Suprapubic skin (tissue), 4 donors: ENCODE measurements at regions not wholly inside any gene's neighbourhood (a gene's known extent, or its start where the extent isn't known, plus 50 kb on each side); places are given as distances from the start of the nearest gene placed in this dataset.

ENCODE experiments used
- DNase-seq, 2 donors: peaks; one replicate each; pipeline ENCODE4 v3.0.0-alpha.2; 2019; ENCODE audit warnings: low spot score in 2 of 2
- H3K27ac ChIP-seq: fragments of 200-600 bp; sonication (generic); one replicate; pipeline ENCODE4 v1.5.1; 2019
- H3K27me3 ChIP-seq: fragments of 200-600 bp; sonication (generic); one replicate; pipeline ENCODE4 v1.5.1; 2019
- H3K36me3 ChIP-seq: fragments of 200-600 bp; sonication (generic); one replicate; pipeline ENCODE4 v1.5.1; 2019
- H3K4me1 ChIP-seq: fragments of 200-600 bp; sonication (generic); one replicate; pipeline ENCODE4 v1.5.1; 2019
- H3K4me3 ChIP-seq: fragments of 200-600 bp; sonication (generic); one replicate; pipeline ENCODE4 v1.5.1; 2019; ENCODE audit warnings: mild to moderate bottlenecking
- H3K9me3 ChIP-seq: fragments of 200-600 bp; sonication (generic); one replicate; pipeline ENCODE4 v1.5.1; 2019
- EP300 ChIP-seq: sonication (generic); formaldehyde crosslinking; IDR thresholded peaks from one replicate; pipeline ENCODE4 v1.6.1; 2017; ENCODE audit warnings: antibody characterized with exemption
- POLR2A ChIP-seq, 2 donors: fragments of 450-650 bp; IDR thresholded peaks; one replicate each; pipeline ENCODE4 v1.6.1; 2017; ENCODE audit warnings: antibody characterized with exemption in 2 of 2, mild to moderate bottlenecking in 2 of 2, moderate library complexity in 2 of 2
- POLR2AphosphoS5 ChIP-seq, 3 donors: sonication (generic); formaldehyde crosslinking; IDR thresholded peaks; one replicate each; pipeline ENCODE4 v1.6.1; 2017; ENCODE audit warnings: antibody characterized with exemption in 3 of 3
- WGBS: methylation state at CpG from one replicate; pipeline ENCODE4 v1.1.5; 2018; 5-methylcytosine and 5-hydroxymethylcytosine counted together
- TF ChIP-seq, protein P1 (sequence below), 2 donors: fragments of 200-600 bp in 1 of 2; fragments of 450-650 bp in 1 of 2; sonication (generic) in 1 of 2; IDR thresholded peaks; one replicate each; pipeline ENCODE4 v1.5.1; 2016 to 2019; ENCODE audit warnings: antibody characterized with exemption in 2 of 2, mild to moderate bottlenecking in 1 of 2, moderate library complexity in 1 of 2

GRCh38 chr12:92596383-92596782 lies 106.4 kb upstream of the PLEKHG7 start:
- TF ChIP-seq, protein P1, sequence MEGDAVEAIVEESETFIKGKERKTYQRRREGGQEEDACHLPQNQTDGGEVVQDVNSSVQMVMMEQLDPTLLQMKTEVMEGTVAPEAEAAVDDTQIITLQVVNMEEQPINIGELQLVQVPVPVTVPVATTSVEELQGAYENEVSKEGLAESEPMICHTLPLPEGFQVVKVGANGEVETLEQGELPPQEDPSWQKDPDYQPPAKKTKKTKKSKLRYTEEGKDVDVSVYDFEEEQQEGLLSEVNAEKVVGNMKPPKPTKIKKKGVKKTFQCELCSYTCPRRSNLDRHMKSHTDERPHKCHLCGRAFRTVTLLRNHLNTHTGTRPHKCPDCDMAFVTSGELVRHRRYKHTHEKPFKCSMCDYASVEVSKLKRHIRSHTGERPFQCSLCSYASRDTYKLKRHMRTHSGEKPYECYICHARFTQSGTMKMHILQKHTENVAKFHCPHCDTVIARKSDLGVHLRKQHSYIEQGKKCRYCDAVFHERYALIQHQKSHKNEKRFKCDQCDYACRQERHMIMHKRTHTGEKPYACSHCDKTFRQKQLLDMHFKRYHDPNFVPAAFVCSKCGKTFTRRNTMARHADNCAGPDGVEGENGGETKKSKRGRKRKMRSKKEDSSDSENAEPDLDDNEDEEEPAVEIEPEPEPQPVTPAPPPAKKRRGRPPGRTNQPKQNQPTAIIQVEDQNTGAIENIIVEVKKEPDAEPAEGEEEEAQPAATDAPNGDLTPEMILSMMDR (IDR thresholded peaks at IDR 0.05), result no peak
- TF ChIP-seq POLR2A (IDR thresholded peaks at IDR 0.05) (no peak), EP300 (no peak), POLR2AphosphoS5 (IDR thresholded peaks at IDR 0.05) (no peak)
- H3K9me3 ChIP-seq, result no peaks in the 10 kb centered on the region
- no peak for DNase-seq
- WGBS, result 77% methylated on average over 7 of the region's 7 CpGs
- H3K27ac ChIP-seq, result no peak overlapping the region
- no peaks in the 10 kb centered on the region for H3K4me1 ChIP-seq
- H3K27me3 ChIP-seq, result no peaks in the 10 kb centered on the region
- no peak overlapping the region for H3K4me3 ChIP-seq
- H3K36me3 ChIP-seq, result no peaks in the 10 kb centered on the region

GRCh38 chr12:92595663-92596062 lies 107.1 kb upstream of the PLEKHG7 start:
- WGBS, result 95% methylated on average over 1 of the region's 1 CpG
- Histone ChIP-seq H3K4me3 (no peak overlapping the region), H3K27me3 (no peaks in the 10 kb centered on the region), H3K36me3 (no peaks in the 10 kb centered on the region), H3K27ac (no peak overlapping the region), H3K4me1 (no peaks in the 10 kb centered on the region), H3K9me3 (no peaks in the 10 kb centered on the region)
- TF ChIP-seq EP300, result no peak
- TF ChIP-seq POLR2AphosphoS5 (IDR thresholded peaks at IDR 0.05), result no peak
- TF ChIP-seq POLR2A (IDR thresholded peaks at IDR 0.05), result no peak
- TF ChIP-seq, protein P1 (IDR thresholded peaks at IDR 0.05), result no peak
- no peak for DNase-seq

DNA sequence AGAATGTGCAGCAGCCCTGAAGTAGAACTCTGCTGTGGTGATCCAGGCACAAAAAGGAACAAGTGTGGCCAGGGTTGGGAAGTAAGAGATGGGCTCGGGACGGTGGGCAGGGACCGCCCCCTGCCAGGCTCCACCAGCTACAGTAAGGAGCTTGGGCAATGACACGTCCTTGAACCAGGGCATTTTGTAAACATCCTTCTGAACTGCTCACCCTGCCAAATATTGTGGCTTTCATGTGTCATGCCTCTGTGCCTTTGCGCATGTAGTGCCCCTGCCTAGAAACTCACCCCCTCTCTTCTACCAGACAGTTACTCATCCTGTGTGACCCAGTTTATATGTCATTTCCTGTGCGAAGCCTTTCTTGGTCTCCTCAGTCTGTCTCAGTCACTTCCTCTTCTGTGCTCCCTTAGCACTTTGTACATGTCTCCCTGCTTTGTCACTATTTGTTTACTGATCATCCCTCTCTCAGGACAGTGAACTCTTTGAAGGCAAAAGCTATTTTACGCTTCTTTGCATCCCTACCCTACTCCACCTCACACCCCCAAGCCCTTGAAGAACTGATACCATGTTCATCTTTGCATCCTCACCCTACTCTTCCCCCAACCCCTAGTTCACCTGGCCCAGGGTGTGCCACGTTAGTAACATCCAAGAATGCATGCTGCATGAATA lies 108.9 kb upstream of the PLEKHG7 start:
- Histone ChIP-seq H3K27me3 (no peaks in the 10 kb centered on the region), H3K27ac (no peak overlapping the region), H3K4me3 (no peak overlapping the region), H3K4me1 (no peaks in the 10 kb centered on the region), H3K9me3 (no peaks in the 10 kb centered on the region), H3K36me3 (no peaks in the 10 kb centered on the region)
- TF ChIP-seq, protein P1 (IDR thresholded peaks at IDR 0.05), result no peak
- TF ChIP-seq EP300, result no peak
- no peak for TF ChIP-seq POLR2A (IDR thresholded peaks at IDR 0.05)
- TF ChIP-seq POLR2AphosphoS5 (IDR thresholded peaks at IDR 0.05), result no peak
- DNase-seq, result no peak
- 73% methylated on average over 8 of the region's 8 CpGs for WGBS

DNA sequence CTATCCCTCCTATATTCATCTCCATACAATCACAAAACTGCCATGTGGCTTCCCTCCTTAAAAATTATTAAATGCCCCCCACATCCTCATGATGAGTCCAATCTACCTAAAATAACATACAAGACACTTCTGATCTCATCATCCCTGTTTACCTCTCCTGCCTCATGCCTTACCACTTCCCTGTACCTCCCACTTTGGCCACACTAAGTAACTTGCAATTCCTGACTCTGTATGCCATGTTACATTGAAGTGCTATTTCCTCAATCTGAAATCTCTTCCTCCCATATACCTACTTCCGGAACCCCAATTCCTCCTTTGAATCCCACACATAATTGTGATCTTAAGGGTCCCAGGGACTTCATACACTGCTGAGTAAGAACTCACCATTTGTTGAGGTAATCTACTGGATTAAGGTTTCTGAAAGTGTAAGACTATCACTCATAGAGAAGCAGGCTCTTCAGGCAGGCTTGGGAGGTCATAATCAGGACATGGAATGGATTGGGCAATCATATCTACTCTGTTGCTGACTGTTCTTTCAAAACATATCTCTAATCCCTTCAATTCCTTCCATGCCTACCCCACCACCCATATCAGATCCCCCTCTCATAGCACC lies 117.6 kb upstream of the PLEKHG7 start:
- TF ChIP-seq, protein P1 (IDR thresholded peaks at IDR 0.05), result no peak
- no peak for TF ChIP-seq POLR2A (IDR thresholded peaks at IDR 0.05)
- TF ChIP-seq POLR2AphosphoS5 (IDR thresholded peaks at IDR 0.05), result no peak
- no peak for TF ChIP-seq EP300
- no peaks in the 10 kb centered on the region for H3K27me3 ChIP-seq
- no peaks in the 10 kb centered on the region for H3K9me3 ChIP-seq
- no peaks in the 10 kb centered on the region for H3K4me1 ChIP-seq
- 94% methylated on average over 1 of the region's 1 CpG for WGBS
- no peak overlapping the region for H3K27ac ChIP-seq
- no peaks in the 10 kb centered on the region for H3K36me3 ChIP-seq
- H3K4me3 ChIP-seq, result no peak overlapping the region
- DNase-seq, result no peak

DNA sequence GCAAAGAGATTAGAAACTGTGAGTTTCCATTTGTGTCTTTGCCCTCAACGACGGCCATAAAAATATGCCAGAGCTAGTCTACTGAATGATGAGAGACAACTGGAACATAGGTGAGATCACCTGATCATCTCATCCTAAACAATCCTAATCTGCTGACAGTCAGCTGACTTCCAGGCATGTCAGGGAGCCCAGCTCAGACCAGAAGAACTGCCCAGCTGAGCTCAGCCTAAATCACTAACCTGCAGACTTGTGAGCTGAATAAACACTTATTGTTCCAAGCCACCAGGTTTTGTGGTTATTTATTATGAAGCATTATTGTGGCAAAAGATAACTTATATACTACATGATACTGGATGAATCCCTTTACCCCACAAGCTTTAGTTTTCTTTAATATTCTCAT lies 118.9 kb upstream of the PLEKHG7 start:
- Histone ChIP-seq H3K27me3 (no peaks in the 10 kb centered on the region), H3K36me3 (no peaks in the 10 kb centered on the region), H3K4me1 (no peaks in the 10 kb centered on the region), H3K27ac (no peak overlapping the region), H3K4me3 (no peak overlapping the region), H3K9me3 (no peaks in the 10 kb centered on the region)
- WGBS, result 100% methylated on average over 2 of the region's 2 CpGs
- no peak for DNase-seq
- no peak for TF ChIP-seq EP300
- TF ChIP-seq, protein P1 (IDR thresholded peaks at IDR 0.05), result no peak
- no peak for TF ChIP-seq POLR2AphosphoS5 (IDR thresholded peaks at IDR 0.05)
- no peak for TF ChIP-seq POLR2A (IDR thresholded peaks at IDR 0.05)
